ENCODE measurements at regions not wholly inside any gene's neighbourhood (a gene's known extent, or its start where the extent isn't known, plus 50 kb on each side); places are given as distances from the start of the nearest gene placed in this dataset.

DNA sequence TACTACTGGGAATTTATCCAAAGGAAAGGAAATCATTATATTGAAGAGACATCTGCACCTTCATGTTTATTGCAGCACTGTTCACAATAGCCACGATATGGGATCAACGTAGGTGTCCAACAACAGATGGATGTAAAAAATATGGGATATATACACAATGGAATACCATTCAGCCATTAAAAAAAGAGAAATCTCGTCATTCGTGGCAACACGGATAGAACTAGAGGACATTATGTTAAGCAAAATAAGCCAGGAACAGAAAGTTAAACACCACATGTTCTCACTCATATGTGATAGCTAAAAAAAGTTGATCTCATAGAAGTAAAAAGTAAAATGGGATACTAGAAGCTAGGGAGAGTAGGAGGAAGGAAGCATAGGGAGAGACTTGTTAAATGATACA lies 82.9 kb upstream of the CLMN start:
- intact Hi-C loops (cut with DNase I; ENCODE audit: low total_unique reads), result no loop called here
- H3K4me1 ChIP-seq, result no peaks in the 10 kb centered on the region
- H3K9me3 ChIP-seq, result no peaks in the 10 kb centered on the region
- no peak overlapping the region for H3K4me3 ChIP-seq
- TF ChIP-seq, protein P1, sequence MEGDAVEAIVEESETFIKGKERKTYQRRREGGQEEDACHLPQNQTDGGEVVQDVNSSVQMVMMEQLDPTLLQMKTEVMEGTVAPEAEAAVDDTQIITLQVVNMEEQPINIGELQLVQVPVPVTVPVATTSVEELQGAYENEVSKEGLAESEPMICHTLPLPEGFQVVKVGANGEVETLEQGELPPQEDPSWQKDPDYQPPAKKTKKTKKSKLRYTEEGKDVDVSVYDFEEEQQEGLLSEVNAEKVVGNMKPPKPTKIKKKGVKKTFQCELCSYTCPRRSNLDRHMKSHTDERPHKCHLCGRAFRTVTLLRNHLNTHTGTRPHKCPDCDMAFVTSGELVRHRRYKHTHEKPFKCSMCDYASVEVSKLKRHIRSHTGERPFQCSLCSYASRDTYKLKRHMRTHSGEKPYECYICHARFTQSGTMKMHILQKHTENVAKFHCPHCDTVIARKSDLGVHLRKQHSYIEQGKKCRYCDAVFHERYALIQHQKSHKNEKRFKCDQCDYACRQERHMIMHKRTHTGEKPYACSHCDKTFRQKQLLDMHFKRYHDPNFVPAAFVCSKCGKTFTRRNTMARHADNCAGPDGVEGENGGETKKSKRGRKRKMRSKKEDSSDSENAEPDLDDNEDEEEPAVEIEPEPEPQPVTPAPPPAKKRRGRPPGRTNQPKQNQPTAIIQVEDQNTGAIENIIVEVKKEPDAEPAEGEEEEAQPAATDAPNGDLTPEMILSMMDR (IDR thresholded peaks at IDR 0.05), result no peak
- TF ChIP-seq POLR2A (IDR thresholded peaks at IDR 0.05), result no peak
- no peaks in the 10 kb centered on the region for H3K27me3 ChIP-seq
- no peak overlapping the region for H3K27ac ChIP-seq
- H3K36me3 ChIP-seq, result no peaks in the 10 kb centered on the region
- no peak for DNase-seq

DNA sequence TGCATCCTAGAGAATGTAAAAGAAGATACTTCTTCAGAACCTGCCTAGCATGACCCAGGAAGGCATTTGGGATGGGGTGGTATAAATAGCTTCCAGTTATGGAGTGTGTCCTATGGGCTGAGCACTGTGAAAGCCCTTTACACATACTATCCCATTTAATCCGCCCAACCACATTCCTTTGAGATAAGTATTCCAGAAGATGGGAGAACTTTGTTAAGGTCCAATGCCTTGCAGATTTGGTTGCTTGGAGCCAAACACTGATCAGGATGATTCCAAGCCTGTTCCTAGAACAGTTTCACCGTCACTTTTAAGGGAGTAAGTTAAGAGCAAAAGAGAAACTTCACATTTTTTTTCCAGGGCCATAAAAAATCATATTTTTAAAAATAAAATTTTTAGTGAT lies 82.5 kb upstream of the CLMN start:
- DNase-seq, result no peak
- Histone ChIP-seq H3K4me1 (no peaks in the 10 kb centered on the region), H3K9me3 (no peaks in the 10 kb centered on the region), H3K27ac (no peak overlapping the region), H3K36me3 (no peaks in the 10 kb centered on the region), H3K4me3 (no peak overlapping the region), H3K27me3 (no peaks in the 10 kb centered on the region)
- intact Hi-C loops (cut with DNase I; ENCODE audit: low total_unique reads), result no loop called here
- no peak for TF ChIP-seq POLR2A (IDR thresholded peaks at IDR 0.05)
- TF ChIP-seq, protein P1 (IDR thresholded peaks at IDR 0.05), result no peak

DNA sequence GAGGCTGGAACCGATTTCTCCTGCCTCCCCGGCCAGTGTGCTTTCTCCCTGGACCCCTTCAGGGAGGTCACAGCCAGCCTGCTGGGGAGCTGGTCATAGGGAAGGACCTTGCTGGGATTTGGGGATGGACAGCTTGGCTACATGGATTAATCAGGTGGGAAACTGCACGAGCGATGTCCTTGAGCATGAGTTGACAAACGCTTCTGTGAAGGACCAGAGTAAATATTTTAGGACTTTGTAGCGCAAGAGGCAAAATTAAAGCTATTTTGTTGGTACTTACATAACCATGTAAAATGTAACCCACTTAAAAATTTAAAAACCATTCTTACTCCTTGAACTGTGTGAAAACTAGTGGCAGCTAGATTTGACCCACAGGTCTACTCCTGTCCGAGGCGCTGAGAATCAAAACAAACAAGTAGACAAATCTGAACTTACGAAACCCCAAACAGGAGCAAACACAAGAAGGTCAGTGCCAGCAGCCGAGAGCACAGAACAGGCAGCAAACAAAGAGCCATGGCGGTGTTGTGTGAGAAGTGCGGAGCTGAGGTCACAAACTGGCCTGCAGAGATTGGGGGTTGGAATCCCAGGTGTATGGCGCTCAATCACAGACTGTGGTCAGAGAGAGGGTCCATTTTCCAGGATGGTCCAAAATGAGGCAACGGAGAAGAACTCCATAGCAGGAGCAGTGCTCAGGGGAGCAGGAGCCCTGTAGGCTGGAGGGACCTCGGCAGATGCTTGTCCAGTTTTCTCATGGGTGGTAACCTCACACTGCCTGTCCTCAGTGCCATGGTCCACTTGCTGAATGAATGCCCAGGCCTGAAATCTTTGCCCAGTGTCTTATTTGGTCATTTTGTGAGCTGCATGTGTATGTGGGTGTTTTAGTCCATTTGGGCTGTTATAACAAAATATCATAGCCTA lies 79.2 kb upstream of the CLMN start:
- TF ChIP-seq POLR2A (IDR thresholded peaks at IDR 0.05), result no peak
- H3K27ac ChIP-seq, result no peak overlapping the region
- H3K36me3 ChIP-seq, result no peaks in the 10 kb centered on the region
- no peak for DNase-seq
- intact Hi-C loops (cut with DNase I; ENCODE audit: low total_unique reads), result no loop called here
- no peaks in the 10 kb centered on the region for H3K27me3 ChIP-seq
- no peaks in the 10 kb centered on the region for H3K4me1 ChIP-seq
- no peak overlapping the region for H3K4me3 ChIP-seq
- no peaks in the 10 kb centered on the region for H3K9me3 ChIP-seq

DNA sequence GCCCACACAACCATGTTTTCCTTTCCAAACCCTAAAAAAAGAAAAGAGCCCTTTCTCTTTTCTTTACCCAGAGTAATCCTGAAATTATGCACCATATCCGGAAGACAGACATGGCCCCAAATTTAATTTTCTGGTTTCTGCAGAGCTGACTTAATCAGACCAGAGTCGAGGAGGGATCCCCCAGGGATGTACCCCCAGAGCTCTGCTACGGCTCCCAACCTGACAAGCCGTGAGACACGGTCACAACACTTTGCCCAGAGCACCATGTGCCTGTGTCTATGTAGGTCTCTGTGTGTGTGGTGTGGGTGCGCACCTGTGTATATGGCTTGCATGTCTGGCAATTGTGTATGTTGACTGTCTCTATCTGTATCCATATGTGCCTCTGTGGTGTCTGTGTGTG lies 77.6 kb upstream of the CLMN start:
- no peak overlapping the region for H3K27ac ChIP-seq
- H3K4me1 ChIP-seq, result no peaks in the 10 kb centered on the region
- TF ChIP-seq, protein P1 (IDR thresholded peaks at IDR 0.05), result no peak
- no peak for TF ChIP-seq POLR2A (IDR thresholded peaks at IDR 0.05)
- DNase-seq, result no peak
- H3K9me3 ChIP-seq, result no peaks in the 10 kb centered on the region
- H3K27me3 ChIP-seq, result no peaks in the 10 kb centered on the region
- no peaks in the 10 kb centered on the region for H3K36me3 ChIP-seq
- intact Hi-C loops (cut with DNase I; ENCODE audit: low total_unique reads), result no loop called here
- H3K4me3 ChIP-seq, result no peak overlapping the region

DNA sequence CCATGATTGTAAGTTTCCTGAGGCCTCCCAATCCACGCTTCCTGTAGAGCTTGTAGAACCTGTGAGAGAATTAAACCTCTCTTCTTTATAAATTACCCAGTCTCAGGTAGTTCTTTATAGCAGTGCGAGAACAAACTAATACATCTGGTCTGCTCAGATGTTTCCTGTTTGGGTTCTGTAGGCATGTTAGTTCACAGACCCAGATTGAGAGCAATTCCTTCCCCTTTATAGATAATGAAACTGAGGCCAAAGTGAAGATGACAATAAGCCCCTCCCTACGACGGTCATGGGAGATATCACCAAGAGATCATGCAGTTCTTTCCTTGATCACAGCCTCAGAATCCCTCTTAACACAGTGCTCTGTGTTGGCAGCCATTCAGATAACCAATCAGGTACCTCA lies 76.5 kb upstream of the CLMN start:
- intact Hi-C loops (cut with DNase I; ENCODE audit: low total_unique reads), result no loop called here
- H3K9me3 ChIP-seq, result no peaks in the 10 kb centered on the region

More for the DNA sequence above, 76.5 kb upstream of the CLMN start:
- no peaks in the 10 kb centered on the region for H3K4me1 ChIP-seq
- no peak overlapping the region for H3K27ac ChIP-seq
- H3K36me3 ChIP-seq, result no peaks in the 10 kb centered on the region
- no peaks in the 10 kb centered on the region for H3K27me3 ChIP-seq
- TF ChIP-seq, protein P1 (IDR thresholded peaks at IDR 0.05), result no peak
- no peak for TF ChIP-seq POLR2A (IDR thresholded peaks at IDR 0.05)
- no peak for DNase-seq
- H3K4me3 ChIP-seq, result no peak overlapping the region

Measured in uterus (tissue), 3 donors.